Stimulated activated CD8-positive, alpha-beta memory T cell treated with anti-CD3 and anti-CD28 coated beads, Interleukin-4, amount 100 ng/mL, for 4 hours (primary cell): ENCODE measurements at regions not wholly inside any gene's neighbourhood (a gene's known extent, or its start where the extent isn't known, plus 50 kb on each side); places are given as distances from the start of the nearest gene placed in this dataset.
"Not testable (repeated sequence)": the region's sequence is repeated elsewhere in the genome, so short reads cannot be mapped to it uniquely, and the experiment has no call there.

Source experiments
- DNase-seq, 2 donors: peaks; one replicate each; pipeline ENCODE4 v3.0.0-alpha.2; 2020; ENCODE audit warnings: low read depth in 2 of 2, low spot score in 1 of 2

GRCh38 chr11:11718511-11718910, 96.7 kb upstream of the GALNT18 start:
- no peak for DNase-seq

- no peak for DNase-seq
Measured at GRCh38 chr11:11717064-11717725, 95.4 kb upstream of the GALNT18 start.

- DNase-seq, result not testable (repeated sequence)
Measured at GRCh38 chr11:11715075-11715474, 93.3 kb upstream of the GALNT18 start.

GRCh38 chr11:11710556-11710955, 88.8 kb upstream of the GALNT18 start:
- DNase-seq, result no peak

- DNase-seq, result no peak
Measured at GRCh38 chr11:11709447-11710239, 87.8 kb upstream of the GALNT18 start.

GRCh38 chr11:11708256-11708655, 86.5 kb upstream of the GALNT18 start:
- DNase-seq, result no peak

GRCh38 chr11:11706028-11706427, 84.2 kb upstream of the GALNT18 start:
- DNase-seq, result no peak

GRCh38 chr11:11703885-11704284, 82.1 kb upstream of the GALNT18 start:
- no peak for DNase-seq

- DNase-seq, result no peak
Measured at GRCh38 chr11:11701070-11701469, 79.3 kb upstream of the GALNT18 start.

GRCh38 chr11:11697796-11698195, 76.0 kb upstream of the GALNT18 start:
- DNase-seq, result no peak

- DNase-seq, result no peak
Measured at GRCh38 chr11:11691296-11692151, 69.7 kb upstream of the GALNT18 start.

GRCh38 chr11:11681536-11681935, 59.7 kb upstream of the GALNT18 start:
- DNase-seq, result no peak

- DNase-seq, result no peak
Measured at GRCh38 chr11:11677672-11678356, 56.0 kb upstream of the GALNT18 start.

GRCh38 chr11:11675671-11676181, 53.9 kb upstream of the GALNT18 start:
- DNase-seq, result no peak

- DNase-seq, result no peak
Measured at GRCh38 chr11:11672789-11673188, 51.0 kb upstream of the GALNT18 start.

GRCh38 chr11:11672101-11672500, 50.3 kb upstream of the GALNT18 start:
- DNase-seq, result no peak
